K562 (cell line): ENCODE measurements at regions not wholly inside any gene's neighbourhood (a gene's known extent, or its start where the extent isn't known, plus 50 kb on each side); places are given as distances from the start of the nearest gene placed in this dataset.
A peak's percentile ranks its signal among the peaks of the same experiment; 100 is the strongest.

ENCODE experiments used
- BHLHE40 ChIP-seq: IDR thresholded peaks from 2 replicates; pipeline ENCODE4 v1.6.1; 2011; ENCODE audit warnings: low read length, improper control_type of control experiment
- CC2D1A ChIP-seq: fragments of 450-650 bp; IDR thresholded peaks from 2 replicates; pipeline ENCODE4 v1.6.1; 2017; ENCODE audit warnings: mild to moderate bottlenecking
- HDAC8 ChIP-seq: fragments of 450-650 bp; IDR thresholded peaks from 2 replicates; pipeline ENCODE4 v1.6.1; 2016; ENCODE audit warnings: mild to moderate bottlenecking, missing genetic modification characterization, moderate library complexity, missing compliant biosample characterization
- HNRNPUL1 ChIP-seq: fragments of 200-400 bp; formaldehyde crosslinking; IDR thresholded peaks from 2 replicates; pipeline ENCODE4 v1.6.1; 2017; ENCODE audit warnings: low read length
- IFI16 ChIP-seq: fragments of 250-450 bp; sonication (Bioruptor Pico); IDR thresholded peaks from 2 replicates; pipeline ENCODE4 v2.1.2; 2022; ENCODE audit warnings: mild to moderate bottlenecking, inconsistent platforms
- IRF2 ChIP-seq: sonication (generic); formaldehyde crosslinking; IDR thresholded peaks from 2 replicates; pipeline ENCODE4 v1.8.1; 2022; ENCODE audit warnings: mild to moderate bottlenecking, missing genetic modification reagents
- JUNB ChIP-seq: fragments of 450-650 bp; formaldehyde crosslinking; conservative IDR thresholded peaks from 2 replicates; pipeline ENCODE4 v1.4.0; 2020; ENCODE audit warnings: mild to moderate bottlenecking
- KLF6 ChIP-seq: fragments of 250-450 bp; sonication (Bioruptor Pico); IDR thresholded peaks from 2 replicates; pipeline ENCODE4 v1.4.0; 2020; ENCODE audit warnings: mild to moderate bottlenecking, moderate library complexity, borderline replicate concordance
- MIER1 ChIP-seq: fragments of 450-650 bp; IDR thresholded peaks from 2 replicates; pipeline ENCODE4 v1.6.1; 2016; ENCODE audit warnings: antibody characterized with exemption, mild to moderate bottlenecking, low read depth
- POLR2H ChIP-seq: IDR thresholded peaks from 2 replicates; pipeline ENCODE4 v1.6.1; 2016; ENCODE audit warnings: missing genetic modification characterization, low read depth, mild to moderate bottlenecking, control low read depth, missing compliant biosample characterization, moderate library complexity
- POLR3G ChIP-seq: IDR thresholded peaks from 2 replicates; pipeline ENCODE4 v1.6.1; 2011; ENCODE audit not compliant: insufficient read length, insufficient replicate concordance; ENCODE audit errors: extremely low read depth
- PTBP1 ChIP-seq: fragments of 200-400 bp; formaldehyde crosslinking; IDR thresholded peaks from 2 replicates; pipeline ENCODE4 v1.6.1; 2017; ENCODE audit warnings: low read depth, low read length
- RBM34 ChIP-seq: fragments of 200-400 bp; formaldehyde crosslinking; IDR thresholded peaks from 2 replicates; pipeline ENCODE4 v1.6.1; 2018; ENCODE audit warnings: low read length, borderline replicate concordance; ENCODE audit not compliant: insufficient read depth
- SP1 ChIP-seq: sonication (generic); formaldehyde crosslinking; IDR thresholded peaks from 2 replicates; pipeline ENCODE4 v1.8.1; 2022; ENCODE audit warnings: mild to moderate bottlenecking, missing genetic modification reagents
- TCF7 ChIP-seq: sonication (generic); IDR thresholded peaks from 2 replicates; pipeline ENCODE4 v1.6.1; 2016; ENCODE audit warnings: antibody characterized with exemption, borderline replicate concordance
- ZNF354B ChIP-seq: fragments of 250-450 bp; sonication (Bioruptor Pico); IDR thresholded peaks from 2 replicates; pipeline ENCODE4 v1.4.0; 2020
- ZNF75A ChIP-seq: fragments of 450-650 bp; formaldehyde crosslinking; IDR thresholded peaks from 2 replicates; pipeline ENCODE4 v1.4.0; 2020; ENCODE audit warnings: mild to moderate bottlenecking
- ZSCAN32 ChIP-seq: fragments of 450-650 bp; formaldehyde crosslinking; IDR thresholded peaks from 2 replicates; pipeline ENCODE4 v1.4.0; 2020; ENCODE audit warnings: mild to moderate bottlenecking, moderate library complexity
- TF ChIP-seq, protein P1 (sequence below): sonication (generic); formaldehyde crosslinking; IDR thresholded peaks from 2 replicates; pipeline ENCODE4 v1.8.0; 2022; ENCODE audit warnings: mild to moderate bottlenecking, low read depth, missing genetic modification reagents
- TF ChIP-seq, protein P2 (sequence below): fragments of 250-450 bp; sonication (Bioruptor Pico); IDR thresholded peaks from 2 replicates; pipeline ENCODE4 v1.8.0; 2022; ENCODE audit warnings: inconsistent platforms, mild to moderate bottlenecking, moderate library complexity, borderline replicate concordance
- TF ChIP-seq, protein P3 (sequence below), 2 experiments: IDR thresholded peaks in 1 of 2; conservative IDR thresholded peaks in 1 of 2; 2 replicates each; pipeline ENCODE4 v1.6.1; 2016; ENCODE audit warnings: low read depth in 2 of 2, mild to moderate bottlenecking in 1 of 2, missing compliant biosample characterization in 1 of 2, missing genetic modification characterization in 1 of 2, moderate library complexity in 1 of 2
- TF ChIP-seq, protein P4 (sequence below): conservative IDR thresholded peaks from 2 replicates; pipeline ENCODE4 v1.6.1; 2011; ENCODE audit warnings: low read depth, mild to moderate bottlenecking, low read length; ENCODE audit not compliant: control insufficient read depth

DNA sequence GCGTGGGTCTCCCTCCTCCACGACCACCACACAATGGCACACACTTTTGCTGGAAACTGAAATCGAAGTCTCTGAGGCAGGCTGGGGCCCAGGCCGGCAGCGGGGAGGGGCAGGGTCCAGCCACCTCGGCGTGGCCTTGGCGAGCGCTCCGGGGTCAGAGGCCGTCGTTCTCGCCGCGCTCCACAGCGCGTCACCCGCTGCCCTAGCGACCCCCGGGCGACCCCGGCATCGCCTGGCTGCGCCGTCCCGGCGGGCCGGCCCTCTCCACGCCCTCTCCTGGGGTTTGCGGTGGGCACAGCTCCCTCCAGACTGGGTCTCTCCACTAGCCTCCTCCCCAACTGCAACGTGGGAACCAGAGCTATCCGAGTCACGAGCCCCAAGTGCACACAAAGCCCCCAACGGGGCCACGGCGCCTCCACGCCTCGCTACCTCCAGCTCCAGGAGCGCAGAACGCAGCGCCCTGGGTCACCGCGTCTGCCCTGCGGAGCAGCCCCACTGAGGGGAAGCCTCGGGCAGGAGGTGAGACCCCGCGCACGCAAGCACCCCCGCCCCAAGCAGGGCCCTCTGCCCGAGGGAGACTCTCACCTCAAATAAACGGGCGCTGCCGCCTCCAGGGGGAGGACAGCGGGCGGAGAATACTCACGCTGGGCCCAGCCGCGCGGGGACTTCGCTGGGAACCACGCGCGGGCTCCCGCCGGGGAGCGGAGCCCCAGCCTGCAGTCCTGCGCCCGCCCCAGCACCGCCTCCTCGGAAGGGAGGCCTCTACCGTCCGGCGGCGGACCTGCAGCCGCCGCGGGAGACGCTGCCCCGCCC is 134.0 kb upstream of the BARHL2 start (continued):
- TF ChIP-seq CC2D1A (no peak), BHLHE40 (no peak), PTBP1 (no peak), HDAC8 (tag) (no peak), TCF7 (no peak), ZSCAN32 (CRISPR knock-in tag) (no peak), SP1 (CRISPR knock-in tag) (peak; percentile 7; the same call in 1 of the 2 replicates), MIER1 (no peak), ZNF354B (CRISPR knock-in tag) (no peak), POLR3G (no peak), IFI16 (CRISPR knock-in tag) (no peak), POLR2H (tag) (no peak), KLF6 (CRISPR knock-in tag) (no peak), HNRNPUL1 (no peak), ZNF75A (CRISPR knock-in tag) (no peak), RBM34 (no peak), JUNB (no peak), IRF2 (CRISPR knock-in tag) (no peak)
- TF ChIP-seq, protein P1, sequence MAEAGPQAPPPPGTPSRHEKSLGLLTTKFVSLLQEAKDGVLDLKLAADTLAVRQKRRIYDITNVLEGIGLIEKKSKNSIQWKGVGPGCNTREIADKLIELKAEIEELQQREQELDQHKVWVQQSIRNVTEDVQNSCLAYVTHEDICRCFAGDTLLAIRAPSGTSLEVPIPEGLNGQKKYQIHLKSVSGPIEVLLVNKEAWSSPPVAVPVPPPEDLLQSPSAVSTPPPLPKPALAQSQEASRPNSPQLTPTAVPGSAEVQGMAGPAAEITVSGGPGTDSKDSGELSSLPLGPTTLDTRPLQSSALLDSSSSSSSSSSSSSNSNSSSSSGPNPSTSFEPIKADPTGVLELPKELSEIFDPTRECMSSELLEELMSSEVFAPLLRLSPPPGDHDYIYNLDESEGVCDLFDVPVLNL = no peak
- TF ChIP-seq, protein P2, sequence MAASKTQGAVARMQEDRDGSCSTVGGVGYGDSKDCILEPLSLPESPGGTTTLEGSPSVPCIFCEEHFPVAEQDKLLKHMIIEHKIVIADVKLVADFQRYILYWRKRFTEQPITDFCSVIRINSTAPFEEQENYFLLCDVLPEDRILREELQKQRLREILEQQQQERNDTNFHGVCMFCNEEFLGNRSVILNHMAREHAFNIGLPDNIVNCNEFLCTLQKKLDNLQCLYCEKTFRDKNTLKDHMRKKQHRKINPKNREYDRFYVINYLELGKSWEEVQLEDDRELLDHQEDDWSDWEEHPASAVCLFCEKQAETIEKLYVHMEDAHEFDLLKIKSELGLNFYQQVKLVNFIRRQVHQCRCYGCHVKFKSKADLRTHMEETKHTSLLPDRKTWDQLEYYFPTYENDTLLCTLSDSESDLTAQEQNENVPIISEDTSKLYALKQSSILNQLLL (CRISPR knock-in tag) = no peak
- TF ChIP-seq, protein P3, sequence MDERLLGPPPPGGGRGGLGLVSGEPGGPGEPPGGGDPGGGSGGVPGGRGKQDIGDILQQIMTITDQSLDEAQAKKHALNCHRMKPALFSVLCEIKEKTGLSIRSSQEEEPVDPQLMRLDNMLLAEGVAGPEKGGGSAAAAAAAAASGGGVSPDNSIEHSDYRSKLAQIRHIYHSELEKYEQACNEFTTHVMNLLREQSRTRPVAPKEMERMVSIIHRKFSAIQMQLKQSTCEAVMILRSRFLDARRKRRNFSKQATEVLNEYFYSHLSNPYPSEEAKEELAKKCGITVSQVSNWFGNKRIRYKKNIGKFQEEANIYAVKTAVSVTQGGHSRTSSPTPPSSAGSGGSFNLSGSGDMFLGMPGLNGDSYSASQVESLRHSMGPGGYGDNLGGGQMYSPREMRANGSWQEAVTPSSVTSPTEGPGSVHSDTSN (CRISPR knock-in tag; IDR thresholded peaks at IDR 0.05; ENCODE audit: low read depth) = no peak
- TF ChIP-seq, protein P3 (tag; conservative IDR thresholded peaks at IDR 0.05; ENCODE audit: low read depth) = no peak
- TF ChIP-seq, protein P4, sequence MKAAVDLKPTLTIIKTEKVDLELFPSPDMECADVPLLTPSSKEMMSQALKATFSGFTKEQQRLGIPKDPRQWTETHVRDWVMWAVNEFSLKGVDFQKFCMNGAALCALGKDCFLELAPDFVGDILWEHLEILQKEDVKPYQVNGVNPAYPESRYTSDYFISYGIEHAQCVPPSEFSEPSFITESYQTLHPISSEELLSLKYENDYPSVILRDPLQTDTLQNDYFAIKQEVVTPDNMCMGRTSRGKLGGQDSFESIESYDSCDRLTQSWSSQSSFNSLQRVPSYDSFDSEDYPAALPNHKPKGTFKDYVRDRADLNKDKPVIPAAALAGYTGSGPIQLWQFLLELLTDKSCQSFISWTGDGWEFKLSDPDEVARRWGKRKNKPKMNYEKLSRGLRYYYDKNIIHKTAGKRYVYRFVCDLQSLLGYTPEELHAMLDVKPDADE = peak; percentile 73; the same call in 1 of the 2 replicates
